Adrenal gland (tissue), 9 donors: ENCODE measurements at regions not wholly inside any gene's neighbourhood (a gene's known extent, or its start where the extent isn't known, plus 50 kb on each side); places are given as distances from the start of the nearest gene placed in this dataset.

Experiments used
- DNase-seq, 7 donors: peaks; one replicate each; pipeline ENCODE4 v3.0.0-alpha.2; 2019 to 2020
- H3K27ac ChIP-seq, 5 donors: fragments of 200-600 bp; sonication (generic) in 4 of 5; 1 replicate in 3 of 5; 2 replicates in 2 of 5; pipeline versions ENCODE4 v1.5.1 to v1.8.0; 2016 to 2020; ENCODE audit warnings: mild to moderate bottlenecking in 1 of 5
- H3K27me3 ChIP-seq: fragments of 200-600 bp; 2 replicates; pipeline ENCODE4 v1.8.0; 2021
- H3K36me3 ChIP-seq, 2 donors: fragments of 200-600 bp; replicated peaks in 1 of 2; 1 replicate in 1 of 2; 2 replicates in 1 of 2; pipeline versions ENCODE4 v1.5.1 to v1.8.0; 2018 to 2022
- H3K4me1 ChIP-seq, 2 donors: fragments of 200-600 bp; replicated peaks in 1 of 2; 1 replicate in 1 of 2; 2 replicates in 1 of 2; pipeline versions ENCODE4 v1.5.1 to v1.8.0; 2018 to 2021
- H3K4me3 ChIP-seq, 4 donors: fragments of 200-600 bp; sonication (generic) in 3 of 4; one replicate each; pipeline ENCODE4 v1.5.1; 2016 to 2018
- H3K9me3 ChIP-seq, 3 donors: fragments of 200-600 bp; sonication (generic) in 1 of 3; replicated peaks in 1 of 3; 1 replicate in 2 of 3; 2 replicates in 1 of 3; pipeline versions ENCODE4 v1.5.1 to v1.8.0; 2016 to 2021
- CTCF ChIP-seq, 6 experiments: fragments of 450-650 bp in 4 of 6; fragments of 200-600 bp in 2 of 6; sonication (generic) in 1 of 6; IDR thresholded peaks; 1 replicate in 5 of 6; 2 replicates in 1 of 6; pipeline versions ENCODE4 v1.5.1 to v1.8.0; 2016 to 2021; ENCODE audit warnings: antibody characterized with exemption in 6 of 6, mild to moderate bottlenecking in 2 of 6, moderate library complexity in 1 of 6
- POLR2A ChIP-seq, 2 donors: fragments of 450-650 bp; IDR thresholded peaks; one replicate each; pipeline ENCODE4 v1.6.1; 2017; ENCODE audit warnings: antibody characterized with exemption in 2 of 2, mild to moderate bottlenecking in 2 of 2, moderate library complexity in 1 of 2
- WGBS, 4 donors: extraction: QIAGEN DNeasy Blood & Tissue Kit in 2 of 4; methylation state at CpG; one replicate each; pipeline versions ENCODE4 v1.1.5 to v1.1.7; 2013 to 2017; 5-methylcytosine and 5-hydroxymethylcytosine counted together
- intact Hi-C, 2 donors: fragments of 100-400 bp; cut with DNase I; formaldehyde crosslinking; loops; one replicate each; pipeline versions ENCODE4 v1.14.1 to v1.15.0; 2022 to 2023
- donor health status: healthy with polysubstance abuse.
- donor health status: Bipolar disorder and iron deficiency.
- donor health status: DM: yes; HTN: yes; CAD: no.
- donor health status: DM: no; HTN: no; CAD: no.
- donor health status: DM: no; HTN: no; CAD: no.

- TF ChIP-seq POLR2A (IDR thresholded peaks at IDR 0.05) (no peak), CTCF (IDR thresholded peaks at IDR 0.05) (no peak)
Observed at GRCh38 chr18:58813105-58813504, 51.6 kb upstream of the ZNF532 start.

DNA sequence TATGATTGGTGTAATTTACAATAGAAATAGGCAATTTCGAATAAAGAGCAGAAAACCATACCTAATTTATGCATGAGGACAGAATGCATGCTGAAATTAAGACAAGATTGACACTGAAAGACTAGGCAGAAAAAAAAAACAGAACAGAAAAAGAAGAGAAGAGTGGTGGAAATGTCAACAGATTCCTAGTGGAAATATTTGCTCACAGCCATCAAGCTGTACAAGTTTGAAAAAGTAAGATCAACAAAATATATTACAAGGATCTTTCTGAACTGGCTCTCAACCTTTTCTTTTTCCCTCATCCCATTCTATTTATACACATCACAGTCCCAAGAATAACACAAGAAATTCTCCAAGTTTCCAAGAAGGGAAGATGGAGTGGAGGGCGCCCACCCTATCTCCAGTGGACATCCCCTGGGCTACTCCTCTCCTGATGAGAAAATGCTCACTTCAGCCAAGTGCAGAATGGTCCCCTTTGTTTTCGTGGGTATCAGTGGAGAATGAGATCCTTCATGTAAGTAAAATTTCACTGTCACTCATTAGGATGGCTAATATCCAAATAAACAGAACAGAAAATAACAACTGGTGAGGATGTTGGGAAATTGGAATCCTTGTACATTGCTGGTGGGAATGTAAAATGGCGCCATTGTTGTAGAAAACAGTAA lies 51.0 kb upstream of the ZNF532 start:
- no peak for DNase-seq
- intact Hi-C loops: no loop called here
- no peaks in the 10 kb centered on the region for H3K27me3 ChIP-seq
- no peaks in the 10 kb centered on the region for H3K9me3 ChIP-seq
- no peak overlapping the region for H3K27ac ChIP-seq
- WGBS, 4 donors: 64 to 67% (median 65%) methylated on average over 4 of the region's 4 CpGs
- H3K4me3 ChIP-seq: no peak overlapping the region
- H3K4me1 ChIP-seq: no peaks in the 10 kb centered on the region
- TF ChIP-seq POLR2A (IDR thresholded peaks at IDR 0.05) (no peak), CTCF (IDR thresholded peaks at IDR 0.05) (no peak)
- no peaks in the 10 kb centered on the region for H3K36me3 ChIP-seq

More at GRCh38 chr18:58813105-58813504, 51.6 kb upstream of the ZNF532 start:
- intact Hi-C loops: no loop called here
- Histone ChIP-seq H3K4me3 (no peak overlapping the region), H3K4me1 (no peaks in the 10 kb centered on the region), H3K36me3 (no peaks in the 10 kb centered on the region), H3K27me3 (no peaks in the 10 kb centered on the region), H3K9me3 (no peaks in the 10 kb centered on the region), H3K27ac (no peak overlapping the region)
- 71 to 80% (median 73%) methylated on average over 5 of the region's 5 CpGs for WGBS, 4 donors
- DNase-seq: no peak

DNA sequence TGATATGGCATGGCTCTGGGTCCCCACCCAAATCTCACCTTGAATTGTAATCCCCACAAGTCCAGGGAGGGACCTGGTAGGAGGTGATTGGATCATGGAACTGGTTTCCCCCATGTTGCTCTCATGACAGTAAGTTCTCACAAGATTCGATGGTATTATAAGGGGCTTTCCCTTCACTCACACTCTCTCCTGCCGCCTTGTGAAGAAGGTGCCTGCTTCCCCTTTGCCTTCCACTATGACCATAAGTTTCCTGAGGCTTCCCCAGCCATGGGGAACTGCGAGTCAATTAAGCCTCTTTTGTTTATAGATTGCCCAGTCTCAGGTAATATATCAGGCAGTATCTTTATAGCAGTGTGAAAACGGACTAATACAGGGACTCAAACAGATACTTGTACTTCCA lies 50.4 kb upstream of the ZNF532 start:
- intact Hi-C loops: no loop called here
- H3K27ac ChIP-seq: no peak overlapping the region
- TF ChIP-seq POLR2A (IDR thresholded peaks at IDR 0.05) (no peak), CTCF (IDR thresholded peaks at IDR 0.05) (no peak)
- WGBS, 4 donors: 72 to 84% (median 76%) methylated on average over 4 of the region's 4 CpGs
- DNase-seq: no peak
- H3K27me3 ChIP-seq: no peaks in the 10 kb centered on the region
- H3K4me3 ChIP-seq: no peak overlapping the region
- H3K36me3 ChIP-seq: no peaks in the 10 kb centered on the region
- H3K9me3 ChIP-seq: no peaks in the 10 kb centered on the region
- no peaks in the 10 kb centered on the region for H3K4me1 ChIP-seq
